ENCODE measurements at regions not wholly inside any gene's neighbourhood (a gene's known extent, or its start where the extent isn't known, plus 50 kb on each side); places are given as distances from the start of the nearest gene placed in this dataset.

GRCh38 chr5:3320317-3320875 is 275.2 kb upstream of the IRX1 start:
- Histone ChIP-seq H3K9me3 (ENCODE audit: control insufficient read depth, insufficient read depth, low read depth, low read length) (peaks cover 6% of the 10 kb centered on the region; the same call in 1 of the 2 replicates), H3K4me3 (ENCODE audit: low read depth, low read length) (no peak overlapping the region), H3K9ac (ENCODE audit: low read length) (no peak overlapping the region), H3K4me1 (ENCODE audit: control insufficient read depth, insufficient read depth, low read length) (no peaks in the 10 kb centered on the region), H3K27me3 (ENCODE audit: control insufficient read depth, insufficient read depth, low read length) (no peaks in the 10 kb centered on the region), H3K36me3 (ENCODE audit: control insufficient read depth, insufficient read depth, low read length) (no peaks in the 10 kb centered on the region), H3K27ac (ENCODE audit: low read depth, low read length) (no peak overlapping the region)

GRCh38 chr5:3317051-3317795 is 278.4 kb upstream of the IRX1 start:
- Histone ChIP-seq H3K27ac (ENCODE audit: low read depth, low read length) (no peak overlapping the region), H3K9ac (ENCODE audit: low read length) (no peak overlapping the region), H3K4me3 (ENCODE audit: low read depth, low read length) (no peak overlapping the region), H3K9me3 (ENCODE audit: control insufficient read depth, insufficient read depth, low read depth, low read length) (peaks cover 6% of the 10 kb centered on the region), H3K27me3 (ENCODE audit: control insufficient read depth, insufficient read depth, low read length) (no peaks in the 10 kb centered on the region), H3K36me3 (ENCODE audit: control insufficient read depth, insufficient read depth, low read length) (no peaks in the 10 kb centered on the region), H3K4me1 (ENCODE audit: control insufficient read depth, insufficient read depth, low read length) (no peaks in the 10 kb centered on the region)

- no peaks in the 10 kb centered on the region for H3K27me3 ChIP-seq (ENCODE audit: control insufficient read depth, insufficient read depth, low read length)
- H3K9ac ChIP-seq (ENCODE audit: low read length), result no peak overlapping the region
- H3K4me1 ChIP-seq (ENCODE audit: control insufficient read depth, insufficient read depth, low read length), result no peaks in the 10 kb centered on the region
- no peaks in the 10 kb centered on the region for H3K36me3 ChIP-seq (ENCODE audit: control insufficient read depth, insufficient read depth, low read length)
- no peak overlapping the region for H3K27ac ChIP-seq (ENCODE audit: low read depth, low read length)
- peaks cover 12% of the 10 kb centered on the region for H3K9me3 ChIP-seq (ENCODE audit: control insufficient read depth, insufficient read depth, low read depth, low read length)
- H3K4me3 ChIP-seq (ENCODE audit: low read depth, low read length), result no peak overlapping the region
These were observed 282.1 kb upstream of the IRX1 start for GRCh38 chr5:3313569-3313968.

- Histone ChIP-seq H3K27me3 (ENCODE audit: control insufficient read depth, insufficient read depth, low read length) (no peaks in the 10 kb centered on the region), H3K9me3 (ENCODE audit: control insufficient read depth, insufficient read depth, low read depth, low read length) (peaks cover 12% of the 10 kb centered on the region), H3K4me1 (ENCODE audit: control insufficient read depth, insufficient read depth, low read length) (no peaks in the 10 kb centered on the region), H3K36me3 (ENCODE audit: control insufficient read depth, insufficient read depth, low read length) (no peaks in the 10 kb centered on the region), H3K4me3 (ENCODE audit: low read depth, low read length) (no peak overlapping the region), H3K9ac (ENCODE audit: low read length) (no peak overlapping the region), H3K27ac (ENCODE audit: low read depth, low read length) (no peak overlapping the region)
These were observed 283.3 kb upstream of the IRX1 start for GRCh38 chr5:3312299-3312698.

- H3K9ac ChIP-seq (ENCODE audit: low read length), result no peak overlapping the region
These were observed 284.2 kb upstream of the IRX1 start for GRCh38 chr5:3311433-3311832.

DNA sequence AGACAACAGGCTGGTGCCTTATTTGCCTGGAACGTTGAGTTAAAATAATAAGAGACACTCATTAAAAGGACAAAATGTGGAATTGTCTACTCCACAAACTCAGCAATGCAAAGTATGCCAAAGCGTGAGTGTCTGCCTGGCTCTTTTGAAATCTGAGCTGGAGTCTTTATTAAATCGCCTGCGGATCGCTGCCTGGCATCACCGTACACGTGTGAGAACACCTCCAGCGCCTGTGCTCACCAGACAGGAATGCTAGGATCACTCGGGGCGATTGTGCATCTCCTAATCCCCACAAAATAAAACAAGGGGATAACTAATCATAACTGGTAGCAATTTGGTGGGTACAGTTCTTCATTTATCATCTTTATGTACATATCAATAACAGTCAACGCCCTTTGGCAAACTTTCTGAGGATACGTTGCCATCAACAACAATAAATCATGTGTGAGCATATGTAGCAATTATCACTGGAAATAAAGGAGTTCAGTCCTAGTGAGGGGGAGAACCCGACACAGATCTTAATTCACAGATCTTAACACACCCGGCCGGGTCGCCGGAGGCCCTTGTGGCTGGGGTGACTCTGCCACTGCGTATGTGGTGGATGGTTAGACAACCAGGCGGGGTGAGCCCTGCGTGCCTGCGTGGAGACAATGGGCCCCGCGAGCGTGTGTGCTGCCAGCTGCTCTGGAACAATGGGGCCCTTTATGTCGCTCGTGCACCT is 284.9 kb upstream of the IRX1 start:
- Histone ChIP-seq H3K27ac (ENCODE audit: low read depth, low read length) (no peak overlapping the region), H3K9ac (ENCODE audit: low read length) (no peak overlapping the region), H3K4me1 (ENCODE audit: control insufficient read depth, insufficient read depth, low read length) (no peaks in the 10 kb centered on the region), H3K27me3 (ENCODE audit: control insufficient read depth, insufficient read depth, low read length) (no peaks in the 10 kb centered on the region; the same call in 1 of the 2 replicates), H3K4me3 (ENCODE audit: low read depth, low read length) (no peak overlapping the region), H3K36me3 (ENCODE audit: control insufficient read depth, insufficient read depth, low read length) (no peaks in the 10 kb centered on the region), H3K9me3 (ENCODE audit: control insufficient read depth, insufficient read depth, low read depth, low read length) (peaks cover 12% of the 10 kb centered on the region)

More at GRCh38 chr5:3311433-3311832, 284.2 kb upstream of the IRX1 start:
- Histone ChIP-seq H3K36me3 (ENCODE audit: control insufficient read depth, insufficient read depth, low read length) (no peaks in the 10 kb centered on the region), H3K4me1 (ENCODE audit: control insufficient read depth, insufficient read depth, low read length) (no peaks in the 10 kb centered on the region), H3K4me3 (ENCODE audit: low read depth, low read length) (no peak overlapping the region), H3K27me3 (ENCODE audit: control insufficient read depth, insufficient read depth, low read length) (no peaks in the 10 kb centered on the region), H3K9me3 (ENCODE audit: control insufficient read depth, insufficient read depth, low read depth, low read length) (peaks cover 12% of the 10 kb centered on the region), H3K27ac (ENCODE audit: low read depth, low read length) (no peak overlapping the region)

DNA sequence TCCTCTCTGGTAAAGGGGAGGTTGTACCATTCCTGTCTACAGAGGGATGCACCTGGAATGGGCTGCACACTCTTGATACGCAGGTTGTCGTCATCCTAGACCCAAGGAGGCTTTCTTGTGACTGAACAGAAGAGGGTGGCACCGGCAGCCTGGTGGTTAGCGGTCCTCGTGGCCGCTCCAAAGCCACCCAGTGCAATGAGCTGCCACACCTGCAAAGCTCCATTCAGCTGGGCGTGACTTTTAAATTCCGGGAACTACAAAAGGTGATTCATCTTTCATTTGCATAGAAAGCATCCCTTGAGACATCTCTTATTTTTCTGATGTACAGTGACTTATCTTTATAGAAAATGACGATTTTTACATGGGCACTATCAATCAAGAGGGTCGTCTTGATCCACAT is 286.1 kb upstream of the IRX1 start:
- H3K4me3 ChIP-seq (ENCODE audit: low read depth, low read length), result no peak overlapping the region
- no peaks in the 10 kb centered on the region for H3K36me3 ChIP-seq (ENCODE audit: control insufficient read depth, insufficient read depth, low read length)
- H3K4me1 ChIP-seq (ENCODE audit: control insufficient read depth, insufficient read depth, low read length), result no peaks in the 10 kb centered on the region
- H3K9me3 ChIP-seq (ENCODE audit: control insufficient read depth, insufficient read depth, low read depth, low read length), result peaks cover 12% of the 10 kb centered on the region
- no peaks in the 10 kb centered on the region; the same call in 1 of the 2 replicates for H3K27me3 ChIP-seq (ENCODE audit: control insufficient read depth, insufficient read depth, low read length)
- no peak overlapping the region for H3K27ac ChIP-seq (ENCODE audit: low read depth, low read length)
- H3K9ac ChIP-seq (ENCODE audit: low read length), result no peak overlapping the region

DNA sequence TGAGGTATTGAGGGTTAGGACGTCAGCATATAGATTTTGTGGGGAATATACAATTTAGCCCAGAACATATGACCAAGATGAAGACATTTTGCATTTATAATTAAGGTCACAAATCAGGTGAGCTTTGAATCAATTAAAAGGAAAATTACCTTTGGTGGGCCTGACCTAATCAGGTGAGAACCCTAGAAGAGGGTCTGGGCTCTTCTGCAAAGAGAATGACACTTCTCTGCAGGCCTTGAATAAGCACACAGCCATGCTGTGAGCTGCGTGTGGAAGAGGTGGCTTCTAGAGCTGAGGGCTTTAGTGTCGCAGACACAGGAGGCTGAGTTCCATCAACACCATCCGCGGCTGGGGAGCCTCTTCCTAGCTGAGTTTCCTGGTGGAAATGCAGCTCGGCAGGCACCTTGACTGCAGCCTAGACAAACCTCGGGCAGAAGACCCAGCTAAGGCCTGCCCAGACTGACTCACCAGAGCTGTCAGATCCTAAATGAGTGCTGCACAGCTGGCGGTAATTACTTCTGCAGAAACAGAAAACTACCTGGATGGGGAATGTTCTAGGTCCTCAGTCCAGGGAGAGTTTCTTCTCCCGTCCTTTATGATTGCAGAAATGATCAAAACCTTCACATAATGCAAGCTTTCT is 287.5 kb upstream of the IRX1 start:
- Histone ChIP-seq H3K27me3 (ENCODE audit: control insufficient read depth, insufficient read depth, low read length) (no peaks in the 10 kb centered on the region; the same call in 1 of the 2 replicates), H3K9me3 (ENCODE audit: control insufficient read depth, insufficient read depth, low read depth, low read length) (peaks cover 12% of the 10 kb centered on the region), H3K36me3 (ENCODE audit: control insufficient read depth, insufficient read depth, low read length) (no peaks in the 10 kb centered on the region), H3K4me3 (ENCODE audit: low read depth, low read length) (no peak overlapping the region), H3K9ac (ENCODE audit: low read length) (no peak overlapping the region), H3K4me1 (ENCODE audit: control insufficient read depth, insufficient read depth, low read length) (no peaks in the 10 kb centered on the region; the same call in 1 of the 2 replicates), H3K27ac (ENCODE audit: low read depth, low read length) (no peak overlapping the region)

DNA sequence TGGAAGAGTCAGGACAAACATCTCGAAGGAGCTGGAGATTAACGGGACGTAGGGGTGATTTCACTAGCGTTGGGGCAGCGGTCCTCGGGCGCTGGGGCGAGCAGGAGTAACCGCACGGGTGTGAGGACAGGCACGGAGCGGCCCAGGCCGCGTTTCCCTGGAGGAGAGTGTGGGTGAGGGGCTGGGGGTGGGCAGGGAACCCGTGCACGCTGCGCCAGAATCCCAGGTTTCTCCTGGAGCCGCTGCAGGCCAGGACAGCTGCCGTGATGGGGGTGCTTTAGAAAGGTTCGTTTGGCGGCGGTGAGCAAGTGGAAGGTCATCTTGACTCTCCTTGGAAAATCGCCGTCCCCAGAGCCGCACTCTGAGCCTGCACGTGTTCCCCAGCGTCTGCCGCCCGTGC is 290.2 kb upstream of the IRX1 start:
- Histone ChIP-seq H3K36me3 (ENCODE audit: control insufficient read depth, insufficient read depth, low read length) (no peaks in the 10 kb centered on the region), H3K27me3 (ENCODE audit: control insufficient read depth, insufficient read depth, low read length) (no peaks in the 10 kb centered on the region; the same call in 1 of the 2 replicates), H3K9ac (ENCODE audit: low read length) (no peak overlapping the region), H3K4me3 (ENCODE audit: low read depth, low read length) (no peak overlapping the region), H3K4me1 (ENCODE audit: control insufficient read depth, insufficient read depth, low read length) (peaks cover 5% of the 10 kb centered on the region; the same call in 1 of the 2 replicates), H3K27ac (ENCODE audit: low read depth, low read length) (no peak overlapping the region), H3K9me3 (ENCODE audit: control insufficient read depth, insufficient read depth, low read depth, low read length) (no peaks in the 10 kb centered on the region)

GRCh38 chr5:3304346-3304745 is 291.3 kb upstream of the IRX1 start:
- H3K4me1 ChIP-seq (ENCODE audit: control insufficient read depth, insufficient read depth, low read length), result peaks cover 5% of the 10 kb centered on the region; the same call in 1 of the 2 replicates
- no peaks in the 10 kb centered on the region for H3K9me3 ChIP-seq (ENCODE audit: control insufficient read depth, insufficient read depth, low read depth, low read length)
- H3K36me3 ChIP-seq (ENCODE audit: control insufficient read depth, insufficient read depth, low read length), result no peaks in the 10 kb centered on the region
- no peak overlapping the region for H3K4me3 ChIP-seq (ENCODE audit: low read depth, low read length)
- H3K9ac ChIP-seq (ENCODE audit: low read length), result no peak overlapping the region
- H3K27ac ChIP-seq (ENCODE audit: low read depth, low read length), result no peak overlapping the region
- no peaks in the 10 kb centered on the region; the same call in 1 of the 2 replicates for H3K27me3 ChIP-seq (ENCODE audit: control insufficient read depth, insufficient read depth, low read length)
